ENCODE measurements at regions not wholly inside any gene's neighbourhood (a gene's known extent, or its start where the extent isn't known, plus 50 kb on each side); places are given as distances from the start of the nearest gene placed in this dataset.

- Histone ChIP-seq H3K9ac (ENCODE audit: insufficient read depth, low read depth, low read length) (no peak overlapping the region), H3K36me3 (replicated peaks in 1 of 2; ENCODE audit: control insufficient read depth in 1 of 2, insufficient read depth in 2 of 2, low read length in 2 of 2) (no peaks in the 10 kb centered on the region), H3K27me3 (ENCODE audit: control insufficient read depth in 1 of 2, insufficient read depth in 2 of 2, low read length in 2 of 2) (0 out of 5 replicates have a peak, but pooled peaks cover 0 to 9% of the 10 kb centered on the region in 2 experiments), H3K27ac (ENCODE audit: extremely low read length, insufficient read depth, low read length) (no peak overlapping the region), H4K20me1 (ENCODE audit: insufficient read depth, low read length) (no peaks in the 10 kb centered on the region), H3K9me3 (ENCODE audit: low read length) (no peaks in the 10 kb centered on the region), H3K79me2 (ENCODE audit: insufficient read depth, low read length) (no peaks in the 10 kb centered on the region), H3K4me2 (ENCODE audit: low read depth, low read length) (no peak overlapping the region), H3K4me3 (replicated peaks in 1 of 3; ENCODE audit: insufficient read depth in 1 of 3, low read depth in 2 of 3, low read length in 3 of 3) (no peak overlapping the region), H3K4me1 (ENCODE audit: insufficient read depth, low read length) (no peaks in the 10 kb centered on the region), H2AFZ (ENCODE audit: low read length) (no peak overlapping the region)
- intact Hi-C loops (cut with micrococcal nuclease; ENCODE audit: unreplicated experiment) (no loop called here), in situ Hi-C loops (cut with HindIII; ENCODE audit: extremely low pct_ligation_motif_present, low pct_unique_long_range_greater_than_20kb) (no loop called here)
- no peak for DNase-seq (ENCODE audit: low spot score)
- BruUV-seq (replicated peaks): no TSS peak
- no peak for TF ChIP-seq ZNF609 (CRISPR knock-in tag; IDR thresholded peaks at IDR 0.05; ENCODE audit: borderline replicate concordance)
- TF ChIP-seq ZNF674 (CRISPR knock-in tag; IDR thresholded peaks at IDR 0.05; ENCODE audit: low read depth): no peak
- TF ChIP-seq ZNF17 (CRISPR knock-in tag; IDR thresholded peaks at IDR 0.05): no peak
- no peak for TF ChIP-seq RARA (CRISPR knock-in tag; IDR thresholded peaks at IDR 0.05)
- no peak for TF ChIP-seq NCOA1 (CRISPR knock-in tag; IDR thresholded peaks at IDR 0.05)
- TF ChIP-seq TFDP2 (CRISPR knock-in tag; IDR thresholded peaks at IDR 0.05): no peak
- TF ChIP-seq DDIT3 (CRISPR knock-in tag; IDR thresholded peaks at IDR 0.05): no peak
- no peak for TF ChIP-seq RXRA (CRISPR knock-in tag; IDR thresholded peaks at IDR 0.05)
- no peak for FAIRE-seq
- POLR2A ChIA-PET: no interaction called here
- CTCF ChIA-PET (ENCODE audit: low intra/inter-chr PET ratio, low total read pairs): no interaction called here
- 35% methylated on average over 5 of the region's 5 CpGs for WGBS (ENCODE audit: low lambda C conversion rate)
- ATAC-seq: no peak
These were observed 162.6 kb upstream of the FOXA2 start for GRCh38 chr20:22746957-22747356.

Measured in HepG2 (cell line).